Sigmoid colon (tissue), 3 donors: ENCODE measurements at regions not wholly inside any gene's neighbourhood (a gene's known extent, or its start where the extent isn't known, plus 50 kb on each side); places are given as distances from the start of the nearest gene placed in this dataset.

ENCODE experiments used
- POLR2A ChIP-seq, 2 donors: fragments of 450-650 bp; IDR thresholded peaks; one replicate each; pipeline ENCODE4 v1.6.1; 2016; ENCODE audit warnings: antibody characterized with exemption in 2 of 2, mild to moderate bottlenecking in 2 of 2, moderate library complexity in 2 of 2
- TF ChIP-seq, protein P1 (sequence below), 4 experiments: fragments of 450-650 bp in 3 of 4; fragments of 200-600 bp in 1 of 4; IDR thresholded peaks; one replicate each; pipeline ENCODE4 v1.5.1; 2016 to 2019; ENCODE audit warnings: antibody characterized with exemption in 4 of 4, mild to moderate bottlenecking in 3 of 4, moderate library complexity in 2 of 4

DNA sequence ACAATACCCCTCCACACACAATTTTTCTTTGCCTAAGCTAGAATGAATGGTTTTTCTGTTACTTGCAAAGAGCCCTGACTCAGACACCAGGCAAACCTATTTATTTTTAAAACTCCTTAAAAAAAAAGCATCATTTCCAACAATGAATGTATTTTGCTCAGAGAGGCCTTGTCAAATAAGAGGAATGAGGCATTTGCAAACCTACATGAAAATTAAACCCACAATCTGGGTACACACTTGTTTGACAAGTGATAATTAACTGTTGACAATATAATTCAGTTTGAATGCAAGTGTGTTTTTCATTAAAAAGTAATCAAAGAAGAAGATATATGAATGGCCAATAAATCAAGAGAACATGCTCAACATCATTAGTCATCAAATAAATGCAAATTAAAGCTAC lies 339.5 kb downstream of the PTPRU start:
- TF ChIP-seq, protein P1, sequence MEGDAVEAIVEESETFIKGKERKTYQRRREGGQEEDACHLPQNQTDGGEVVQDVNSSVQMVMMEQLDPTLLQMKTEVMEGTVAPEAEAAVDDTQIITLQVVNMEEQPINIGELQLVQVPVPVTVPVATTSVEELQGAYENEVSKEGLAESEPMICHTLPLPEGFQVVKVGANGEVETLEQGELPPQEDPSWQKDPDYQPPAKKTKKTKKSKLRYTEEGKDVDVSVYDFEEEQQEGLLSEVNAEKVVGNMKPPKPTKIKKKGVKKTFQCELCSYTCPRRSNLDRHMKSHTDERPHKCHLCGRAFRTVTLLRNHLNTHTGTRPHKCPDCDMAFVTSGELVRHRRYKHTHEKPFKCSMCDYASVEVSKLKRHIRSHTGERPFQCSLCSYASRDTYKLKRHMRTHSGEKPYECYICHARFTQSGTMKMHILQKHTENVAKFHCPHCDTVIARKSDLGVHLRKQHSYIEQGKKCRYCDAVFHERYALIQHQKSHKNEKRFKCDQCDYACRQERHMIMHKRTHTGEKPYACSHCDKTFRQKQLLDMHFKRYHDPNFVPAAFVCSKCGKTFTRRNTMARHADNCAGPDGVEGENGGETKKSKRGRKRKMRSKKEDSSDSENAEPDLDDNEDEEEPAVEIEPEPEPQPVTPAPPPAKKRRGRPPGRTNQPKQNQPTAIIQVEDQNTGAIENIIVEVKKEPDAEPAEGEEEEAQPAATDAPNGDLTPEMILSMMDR (IDR thresholded peaks at IDR 0.05): no peak
- TF ChIP-seq POLR2A (IDR thresholded peaks at IDR 0.05): no peak
